Gastrocnemius medialis (tissue), 4 donors: ENCODE measurements at regions not wholly inside any gene's neighbourhood (a gene's known extent, or its start where the extent isn't known, plus 50 kb on each side); places are given as distances from the start of the nearest gene placed in this dataset.
"Not testable (repeated sequence)": the region's sequence is repeated elsewhere in the genome, so short reads cannot be mapped to it uniquely, and the experiment has no call there.

Source experiments
- ATAC-seq, 2 donors: fragments of 150-250 bp; one replicate each; pipeline ENCODE4 v1.9.1; 2016
- DNase-seq, 2 donors: peaks; one replicate each; pipeline ENCODE4 v3.0.0-alpha.2; 2019
- H3K27ac ChIP-seq, 4 donors: fragments of 200-600 bp; sonication (generic); 1 replicate in 1 of 4; 2 replicates in 3 of 4; pipeline ENCODE4 v1.5.1; 2016 to 2018; ENCODE audit warnings: mild to moderate bottlenecking in 2 of 4, moderate library complexity in 1 of 4
- H3K27me3 ChIP-seq, 3 donors: fragments of 200-600 bp; sonication (generic) in 2 of 3; 1 replicate in 1 of 3; 2 replicates in 2 of 3; pipeline versions ENCODE4 v1.5.1 to v1.6.0; 2016 to 2019; ENCODE audit warnings: mild to moderate bottlenecking in 1 of 3, moderate library complexity in 1 of 3
- H3K36me3 ChIP-seq, 2 donors: fragments of 200-600 bp; sonication (generic) in 1 of 2; one replicate each; pipeline ENCODE4 v1.5.1; 2017 to 2018
- H3K4me1 ChIP-seq, 2 donors: fragments of 200-600 bp; sonication (generic) in 1 of 2; one replicate each; pipeline ENCODE4 v1.5.1; 2016 to 2017; ENCODE audit warnings: mild to moderate bottlenecking in 2 of 2
- H3K4me3 ChIP-seq, 4 donors: fragments of 200-600 bp; sonication (generic) in 3 of 4; 1 replicate in 1 of 4; 2 replicates in 3 of 4; pipeline ENCODE4 v1.5.1; 2016 to 2019; ENCODE audit warnings: mild to moderate bottlenecking in 2 of 4
- H3K9me3 ChIP-seq, 3 donors: fragments of 200-600 bp; sonication (generic) in 2 of 3; 1 replicate in 1 of 3; 2 replicates in 2 of 3; pipeline ENCODE4 v1.5.1; 2016 to 2019
- POLR2A ChIP-seq, 2 donors: fragments of 450-650 bp; IDR thresholded peaks; one replicate each; pipeline ENCODE4 v1.6.1; 2017; ENCODE audit warnings: antibody characterized with exemption in 2 of 2, mild to moderate bottlenecking in 2 of 2, moderate library complexity in 2 of 2
- in situ Hi-C, 4 donors: fragments of 200-750 bp; cut with MboI; loops; one replicate each; pipeline versions ENCODE4 v1.15.0 to v1.8.0; 2017; ENCODE audit warnings: low sequenced_read_pairs in 4 of 4
- intact Hi-C: fragments of 100-400 bp; cut with DNase I; formaldehyde crosslinking; loops from one replicate; pipeline ENCODE4 v1.15.1; 2023; ENCODE audit warnings: low total_unique reads
- TF ChIP-seq, protein P1 (sequence below), 5 experiments: fragments of 450-650 bp in 3 of 5; fragments of 200-600 bp in 2 of 5; sonication (generic) in 2 of 5; IDR thresholded peaks in 4 of 5; conservative IDR thresholded peaks in 1 of 5; 1 replicate in 4 of 5; 2 replicates in 1 of 5; pipeline ENCODE4 v1.5.1; 2016 to 2019; ENCODE audit warnings: antibody characterized with exemption in 5 of 5, mild to moderate bottlenecking in 3 of 5, moderate library complexity in 3 of 5

DNA sequence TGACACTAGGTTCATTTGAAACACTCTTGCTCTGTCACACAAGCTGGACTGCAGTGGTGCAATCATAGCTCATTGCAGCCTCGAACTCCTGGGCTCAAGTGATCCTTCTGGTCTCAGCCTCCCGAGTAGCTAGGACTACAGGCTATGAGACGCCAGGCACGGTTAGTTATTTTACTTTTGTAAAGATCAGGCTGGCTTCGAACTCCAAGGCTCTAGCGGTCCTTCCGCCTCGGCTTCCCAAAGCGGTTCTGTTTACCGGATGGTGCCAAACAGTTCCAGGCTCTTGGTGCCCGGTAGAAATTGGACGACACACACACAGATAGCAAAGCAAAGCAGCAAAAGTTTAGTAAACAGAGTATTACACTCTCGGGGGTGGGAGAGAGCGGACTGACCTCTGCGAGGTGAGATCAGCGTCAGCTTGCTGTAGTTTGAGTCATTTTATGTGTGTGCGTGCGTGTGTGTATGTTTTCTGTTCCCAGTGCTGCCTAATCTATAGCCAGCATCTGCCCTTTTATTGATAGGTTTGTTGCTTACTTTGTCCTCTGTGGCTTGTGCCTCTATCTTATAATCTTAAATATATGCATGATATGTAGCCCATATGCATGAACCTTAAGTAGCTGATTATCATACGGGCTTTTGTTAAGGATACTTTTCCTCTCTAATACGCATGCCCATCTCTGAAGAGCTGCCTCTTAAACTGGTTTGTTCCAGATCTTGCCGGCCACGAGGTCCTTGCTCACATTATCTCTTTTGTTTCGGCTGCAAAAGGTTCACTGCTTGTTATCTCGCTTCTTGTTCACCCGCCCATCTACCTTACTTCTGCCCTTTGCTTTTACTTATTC lies 75.2 kb downstream of the OR2B2 start:
- peak in 1 of 2 donors; percentile 20 for DNase-seq
- no peaks in the 10 kb centered on the region for H3K9me3 ChIP-seq
- TF ChIP-seq, protein P1, sequence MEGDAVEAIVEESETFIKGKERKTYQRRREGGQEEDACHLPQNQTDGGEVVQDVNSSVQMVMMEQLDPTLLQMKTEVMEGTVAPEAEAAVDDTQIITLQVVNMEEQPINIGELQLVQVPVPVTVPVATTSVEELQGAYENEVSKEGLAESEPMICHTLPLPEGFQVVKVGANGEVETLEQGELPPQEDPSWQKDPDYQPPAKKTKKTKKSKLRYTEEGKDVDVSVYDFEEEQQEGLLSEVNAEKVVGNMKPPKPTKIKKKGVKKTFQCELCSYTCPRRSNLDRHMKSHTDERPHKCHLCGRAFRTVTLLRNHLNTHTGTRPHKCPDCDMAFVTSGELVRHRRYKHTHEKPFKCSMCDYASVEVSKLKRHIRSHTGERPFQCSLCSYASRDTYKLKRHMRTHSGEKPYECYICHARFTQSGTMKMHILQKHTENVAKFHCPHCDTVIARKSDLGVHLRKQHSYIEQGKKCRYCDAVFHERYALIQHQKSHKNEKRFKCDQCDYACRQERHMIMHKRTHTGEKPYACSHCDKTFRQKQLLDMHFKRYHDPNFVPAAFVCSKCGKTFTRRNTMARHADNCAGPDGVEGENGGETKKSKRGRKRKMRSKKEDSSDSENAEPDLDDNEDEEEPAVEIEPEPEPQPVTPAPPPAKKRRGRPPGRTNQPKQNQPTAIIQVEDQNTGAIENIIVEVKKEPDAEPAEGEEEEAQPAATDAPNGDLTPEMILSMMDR (IDR thresholded peaks at IDR 0.05 in 4 of 5, conservative IDR thresholded peaks at IDR 0.05 in 1 of 5): no peak
- TF ChIP-seq POLR2A (IDR thresholded peaks at IDR 0.05): peak in 1 of 2 donors; percentile 25
- intact Hi-C loops (loop anchor here (5.0 to 10.0 kb wide), 2 partner anchors 360 to 1562 kb away; a partner anchor contains a TSS), in situ Hi-C loops (loop anchor here in 1 of 4 donors (25.0 kb wide), 1 partner anchor 1800 kb away; a partner anchor contains a TSS)
- peak overlapping the region; percentile 75 to 91 (median 76) for H3K4me3 ChIP-seq
- peaks cover 21 to 33% of the 10 kb centered on the region in 2 donors for H3K4me1 ChIP-seq
- peak overlapping the region; percentile 89 to 94 (median 93) for H3K27ac ChIP-seq
- no peaks in the 10 kb centered on the region for H3K36me3 ChIP-seq
- H3K27me3 ChIP-seq: peaks cover 0 to 3% (median 0%) of the 10 kb centered on the region in 3 donors
- ATAC-seq: no peak

DNA sequence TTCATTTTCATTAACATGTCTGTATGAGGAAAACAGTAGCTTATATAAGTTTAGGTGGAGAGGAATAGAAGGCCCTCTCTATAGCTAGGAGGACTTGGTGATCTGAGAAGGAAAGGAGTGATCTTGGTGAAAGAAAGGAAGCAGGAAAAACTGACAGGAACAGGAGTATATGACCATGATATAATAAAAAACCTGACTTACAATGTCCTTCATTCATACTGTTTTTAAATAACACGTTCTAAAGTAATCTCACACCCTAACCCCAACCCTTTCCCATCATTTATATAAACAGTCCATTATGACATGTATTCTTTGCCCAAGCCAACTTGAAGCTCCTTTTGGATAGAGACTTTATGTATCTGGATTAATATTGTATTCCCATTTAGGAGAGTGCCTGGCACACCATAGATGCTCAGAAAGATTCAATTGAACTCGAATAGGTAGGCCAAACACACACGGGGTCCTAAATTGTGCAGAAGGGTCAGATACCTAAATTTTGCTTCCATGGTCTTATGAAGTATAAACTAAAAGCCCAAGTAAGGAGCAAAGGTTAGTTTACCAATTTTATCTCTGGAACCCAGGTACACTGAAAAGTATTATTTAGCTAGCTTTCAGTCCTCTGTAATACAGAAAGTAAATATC lies 75.9 kb downstream of the OR2B2 start:
- ATAC-seq: no peak
- Histone ChIP-seq H3K36me3 (no peaks in the 10 kb centered on the region), H3K9me3 (no peaks in the 10 kb centered on the region), H3K27ac (peak overlapping the region; percentile 89 to 94 (median 93)), H3K27me3 (peaks cover 0 to 3% (median 0%) of the 10 kb centered on the region in 3 donors), H3K4me3 (peak overlapping the region; percentile 75 to 91 (median 76)), H3K4me1 (peaks cover 21 to 33% of the 10 kb centered on the region in 2 donors)
- intact Hi-C loops: loop anchor here (5.0 to 10.0 kb wide), 2 partner anchors 359 to 1561 kb away; a partner anchor contains a TSS
- in situ Hi-C loops: loop anchor here in 1 of 4 donors (25.0 kb wide), 1 partner anchor 1799 kb away; a partner anchor contains a TSS
- no peak for DNase-seq
- TF ChIP-seq, protein P1 (IDR thresholded peaks at IDR 0.05 in 4 of 5, conservative IDR thresholded peaks at IDR 0.05 in 1 of 5): no peak
- no peak for TF ChIP-seq POLR2A (IDR thresholded peaks at IDR 0.05)

DNA sequence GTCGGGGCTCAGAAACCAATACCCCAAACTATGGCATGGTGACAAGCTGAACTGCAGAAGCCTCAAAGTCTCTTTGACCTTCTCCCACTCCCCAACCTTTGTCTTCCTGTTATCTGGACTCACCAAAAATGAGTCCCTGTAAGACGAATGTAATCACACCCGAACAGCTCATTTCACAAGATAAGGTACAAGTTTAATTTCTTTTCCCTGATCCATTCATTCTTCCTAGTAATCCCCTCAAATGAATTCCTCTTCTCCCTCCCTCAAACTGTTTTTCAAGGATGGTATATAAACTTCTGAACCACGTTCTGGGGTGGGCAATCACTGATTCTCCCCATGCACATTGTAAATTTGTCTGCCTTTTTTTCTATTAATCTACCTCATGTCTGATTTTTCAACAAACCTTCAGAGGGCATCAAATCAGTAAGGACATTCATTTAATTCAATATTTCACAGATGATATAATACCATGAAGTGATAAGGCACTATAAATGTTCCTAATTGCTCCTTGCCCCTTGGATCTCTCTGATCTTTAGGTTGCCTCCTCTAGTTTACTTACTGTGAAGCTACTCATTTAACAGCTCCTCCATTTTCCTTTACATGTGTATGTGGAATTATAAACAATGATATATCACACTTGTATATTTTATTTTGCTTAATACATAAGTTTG lies 77.2 kb downstream of the OR2B2 start:
- Histone ChIP-seq H3K9me3 (no peaks in the 10 kb centered on the region), H3K4me3 (no peak overlapping the region), H3K27ac (no peak overlapping the region), H3K4me1 (peaks cover 21 to 32% of the 10 kb centered on the region in 2 donors), H3K36me3 (no peaks in the 10 kb centered on the region), H3K27me3 (peaks cover 0 to 3% (median 0%) of the 10 kb centered on the region in 3 donors)
- TF ChIP-seq, protein P1 (IDR thresholded peaks at IDR 0.05 in 4 of 5, conservative IDR thresholded peaks at IDR 0.05 in 1 of 5): no peak
- no peak for TF ChIP-seq POLR2A (IDR thresholded peaks at IDR 0.05)
- no peak for DNase-seq
- ATAC-seq: no peak
- intact Hi-C loops (loop anchor here (5.0 to 10.0 kb wide), 2 partner anchors 358 to 1560 kb away; a partner anchor contains a TSS), in situ Hi-C loops (loop anchor here in 1 of 4 donors (25.0 kb wide), 1 partner anchor 1798 kb away; a partner anchor contains a TSS)

DNA sequence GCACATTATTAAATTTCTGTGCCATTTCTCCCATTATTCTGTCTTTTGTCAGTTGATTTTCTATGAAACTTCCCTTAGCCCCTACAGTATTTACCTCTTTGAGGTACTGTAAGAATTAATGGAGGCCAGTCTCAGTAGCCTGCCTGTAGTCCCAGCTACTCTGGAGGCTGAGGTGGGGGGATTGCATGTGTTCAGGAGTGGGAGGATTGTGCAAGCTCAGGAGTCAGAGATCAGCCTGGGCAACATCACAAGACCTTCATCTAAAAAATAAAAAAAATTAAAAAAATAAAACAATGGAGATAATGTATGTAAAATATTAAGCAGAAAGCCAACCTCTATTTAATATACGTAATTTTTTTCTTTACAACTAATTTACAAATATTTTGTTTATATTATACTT lies 77.8 kb downstream of the OR2B2 start:
- H3K27me3 ChIP-seq: peaks cover 0 to 3% (median 0%) of the 10 kb centered on the region in 3 donors
- TF ChIP-seq, protein P1 (IDR thresholded peaks at IDR 0.05 in 4 of 5, conservative IDR thresholded peaks at IDR 0.05 in 1 of 5): no peak
- TF ChIP-seq POLR2A (IDR thresholded peaks at IDR 0.05): no peak
- peaks cover 17 to 26% of the 10 kb centered on the region in 2 donors for H3K4me1 ChIP-seq
- in situ Hi-C loops (loop anchor here in 1 of 4 donors (25.0 kb wide), 1 partner anchor 1797 kb away; a partner anchor contains a TSS), intact Hi-C loops (loop anchor here (10.0 kb wide), 1 partner anchor 1560 kb away; a partner anchor contains a TSS)
- no peaks in the 10 kb centered on the region for H3K9me3 ChIP-seq
- H3K4me3 ChIP-seq: no peak overlapping the region
- no peaks in the 10 kb centered on the region for H3K36me3 ChIP-seq
- no peak overlapping the region for H3K27ac ChIP-seq
- ATAC-seq (no peak), DNase-seq (no peak)

DNA sequence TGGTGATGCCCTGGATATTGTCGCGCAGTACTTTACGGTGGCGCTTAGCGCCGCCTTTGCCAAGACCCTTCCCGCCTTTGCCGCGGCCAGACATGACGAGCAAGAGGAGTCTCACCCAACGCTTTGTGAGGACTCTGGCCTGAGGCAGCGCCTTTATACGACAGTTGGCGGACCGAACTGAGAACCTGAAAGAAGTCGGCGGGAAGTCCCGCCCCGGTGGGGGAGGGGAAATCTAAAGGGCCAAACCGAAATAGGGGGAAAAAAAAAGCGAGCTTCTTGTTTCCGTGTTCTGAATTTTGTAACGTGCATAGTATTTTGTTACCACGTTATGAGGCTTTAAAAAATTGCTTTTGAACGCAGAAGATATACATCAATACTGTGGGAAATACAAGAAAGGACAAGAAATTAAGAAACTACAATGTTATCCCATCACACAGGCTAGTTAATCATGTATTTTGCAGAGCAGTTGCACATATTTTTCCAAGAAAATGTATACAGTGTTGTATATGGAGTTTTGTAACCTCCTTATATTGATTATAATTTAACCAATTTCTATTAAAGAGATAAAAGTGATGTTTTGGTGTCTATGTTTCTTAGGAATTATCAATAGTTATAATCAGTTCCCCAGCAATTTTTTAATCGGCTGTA lies 80.6 kb downstream of the OR2B2 start:
- Histone ChIP-seq H3K4me1 (peaks cover 12 to 16% of the 10 kb centered on the region in 2 donors), H3K4me3 (peak overlapping the region in 3 of 4 donors; percentile 34 to 41 (median 40)), H3K27ac (peak overlapping the region in 1 of 4 donors; percentile 39)
- intact Hi-C loops: loop anchor here (10.0 kb wide), 1 partner anchor 1557 kb away; a partner anchor contains a TSS
- not testable (repeated sequence) for H3K27me3 ChIP-seq, DNase-seq, H3K36me3 ChIP-seq, H3K9me3 ChIP-seq
- in situ Hi-C loops: loop anchor here in 1 of 4 donors (25.0 kb wide), 1 partner anchor 1794 kb away; a partner anchor contains a TSS
- ATAC-seq: peak; percentile 18 to 73
